ENCODE measurements at regions not wholly inside any gene's neighbourhood (a gene's known extent, or its start where the extent isn't known, plus 50 kb on each side); places are given as distances from the start of the nearest gene placed in this dataset.

DNA sequence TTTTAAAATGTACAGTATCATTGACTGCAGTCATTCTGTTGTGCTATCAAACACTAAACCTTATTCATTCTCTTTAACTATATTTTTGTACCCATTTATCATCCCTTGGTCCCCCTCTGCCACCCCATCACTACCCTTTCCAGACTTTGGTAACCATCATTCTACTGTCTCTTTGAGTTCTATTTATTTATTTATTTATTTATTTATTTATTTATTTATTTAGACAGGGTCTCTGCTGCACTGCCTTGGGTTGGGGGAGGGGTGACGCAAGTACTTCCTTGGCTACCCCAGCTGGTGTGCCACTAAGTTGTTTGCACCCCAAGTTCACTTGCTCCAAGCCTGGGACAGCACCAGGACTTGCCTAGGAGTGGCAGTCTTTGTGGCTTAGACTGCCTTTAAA lies 427.8 kb upstream of the NOVA1 start:
- ChIA-PET POLR2A (no interaction called here), CTCF (no interaction called here)
- TF ChIP-seq, protein P1, sequence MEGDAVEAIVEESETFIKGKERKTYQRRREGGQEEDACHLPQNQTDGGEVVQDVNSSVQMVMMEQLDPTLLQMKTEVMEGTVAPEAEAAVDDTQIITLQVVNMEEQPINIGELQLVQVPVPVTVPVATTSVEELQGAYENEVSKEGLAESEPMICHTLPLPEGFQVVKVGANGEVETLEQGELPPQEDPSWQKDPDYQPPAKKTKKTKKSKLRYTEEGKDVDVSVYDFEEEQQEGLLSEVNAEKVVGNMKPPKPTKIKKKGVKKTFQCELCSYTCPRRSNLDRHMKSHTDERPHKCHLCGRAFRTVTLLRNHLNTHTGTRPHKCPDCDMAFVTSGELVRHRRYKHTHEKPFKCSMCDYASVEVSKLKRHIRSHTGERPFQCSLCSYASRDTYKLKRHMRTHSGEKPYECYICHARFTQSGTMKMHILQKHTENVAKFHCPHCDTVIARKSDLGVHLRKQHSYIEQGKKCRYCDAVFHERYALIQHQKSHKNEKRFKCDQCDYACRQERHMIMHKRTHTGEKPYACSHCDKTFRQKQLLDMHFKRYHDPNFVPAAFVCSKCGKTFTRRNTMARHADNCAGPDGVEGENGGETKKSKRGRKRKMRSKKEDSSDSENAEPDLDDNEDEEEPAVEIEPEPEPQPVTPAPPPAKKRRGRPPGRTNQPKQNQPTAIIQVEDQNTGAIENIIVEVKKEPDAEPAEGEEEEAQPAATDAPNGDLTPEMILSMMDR (IDR thresholded peaks at IDR 0.05; ENCODE audit: low read depth, low read length) = no peak
- H3K27me3 ChIP-seq (ENCODE audit: control insufficient read depth, insufficient read depth, low read length) = no peaks in the 10 kb centered on the region
- H3K9me3 ChIP-seq (ENCODE audit: control insufficient read depth, insufficient read depth, low read length) = peaks cover 9% of the 10 kb centered on the region
- DNase-seq (ENCODE audit: low read depth, low spot score) = no peak
- H3K27ac ChIP-seq (ENCODE audit: low read depth, low read length) = no peak overlapping the region
- H3K4me3 ChIP-seq (ENCODE audit: low read depth, low read length) = no peak overlapping the region

DNA sequence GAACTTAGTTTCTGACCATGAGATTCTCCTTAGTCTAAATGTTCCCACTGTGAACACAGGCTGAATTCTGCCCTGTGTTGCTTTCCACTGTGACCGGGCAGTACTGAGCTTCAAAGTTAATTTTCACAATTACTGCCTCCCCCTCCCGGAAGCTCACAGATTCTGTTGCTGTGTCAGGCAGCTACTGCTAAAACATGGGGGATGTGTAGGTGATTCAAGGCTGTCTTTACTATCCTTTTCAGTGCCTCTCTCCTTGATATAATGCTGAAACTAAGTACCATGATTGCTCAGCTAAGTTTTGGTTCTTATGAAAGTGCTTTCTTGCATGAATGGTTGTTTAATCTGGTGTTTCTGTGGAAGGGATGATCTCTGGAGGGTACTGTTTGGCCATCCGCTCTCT lies 428.3 kb upstream of the NOVA1 start:
- ChIA-PET CTCF (no interaction called here), POLR2A (no interaction called here)
- TF ChIP-seq, protein P1 (IDR thresholded peaks at IDR 0.05; ENCODE audit: low read depth, low read length) = no peak
- H3K4me3 ChIP-seq (ENCODE audit: low read depth, low read length) = no peak overlapping the region
- DNase-seq (ENCODE audit: low read depth, low spot score) = no peak
- H3K9me3 ChIP-seq (ENCODE audit: control insufficient read depth, insufficient read depth, low read length) = peaks cover 8% of the 10 kb centered on the region
- H3K27me3 ChIP-seq (ENCODE audit: control insufficient read depth, insufficient read depth, low read length) = no peaks in the 10 kb centered on the region
- no peak overlapping the region for H3K27ac ChIP-seq (ENCODE audit: low read depth, low read length)

DNA sequence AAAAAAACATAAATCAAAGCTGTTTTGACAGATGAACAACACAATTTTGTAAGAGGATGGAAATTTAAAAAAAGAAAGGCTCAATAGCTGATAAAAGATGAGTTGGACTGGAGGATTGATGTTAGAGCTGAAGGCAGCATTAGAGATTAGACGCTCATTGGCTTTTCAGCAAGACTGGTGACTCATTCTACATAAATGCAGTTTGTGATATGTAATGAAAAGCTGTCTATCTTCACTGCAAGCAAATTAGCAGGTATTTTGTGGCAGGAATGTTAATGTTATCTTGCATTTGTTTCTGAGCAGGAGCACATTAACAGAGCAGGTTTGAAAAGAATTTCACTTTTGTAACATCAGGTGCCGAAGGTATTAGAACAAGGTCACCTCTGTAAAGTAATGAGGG lies 442.7 kb upstream of the NOVA1 start:
- DNase-seq (ENCODE audit: low read depth, low spot score) = no peak
- H3K4me3 ChIP-seq (ENCODE audit: low read depth, low read length) = no peak overlapping the region
- peaks cover 2% of the 10 kb centered on the region; the same call in 1 of the 2 replicates for H3K9me3 ChIP-seq (ENCODE audit: control insufficient read depth, insufficient read depth, low read length)
- TF ChIP-seq, protein P1 (IDR thresholded peaks at IDR 0.05; ENCODE audit: low read depth, low read length) = no peak
- no peaks in the 10 kb centered on the region for H3K27me3 ChIP-seq (ENCODE audit: control insufficient read depth, insufficient read depth, low read length)
- no peak overlapping the region for H3K27ac ChIP-seq (ENCODE audit: low read depth, low read length)
- ChIA-PET POLR2A (no interaction called here), CTCF (no interaction called here)

DNA sequence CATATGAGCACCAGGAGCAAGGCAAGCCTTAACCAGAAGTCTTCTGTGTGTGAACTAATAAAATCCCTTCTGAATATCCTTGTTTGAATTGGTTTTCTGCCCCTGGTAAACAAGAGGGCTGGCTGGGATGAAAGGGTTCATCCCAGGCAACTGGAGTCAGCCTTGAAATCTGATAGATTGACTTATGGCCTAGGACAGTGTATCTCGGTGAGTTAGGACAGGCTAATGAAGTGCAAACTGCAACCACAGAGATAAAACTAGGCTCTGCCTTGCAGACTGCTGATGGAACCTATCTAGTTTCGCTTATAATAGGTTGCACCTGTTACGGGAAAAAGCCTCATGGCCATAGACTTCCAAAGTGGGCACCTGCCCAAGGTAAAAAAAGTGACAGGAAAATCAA lies 451.9 kb upstream of the NOVA1 start:
- Histone ChIP-seq H3K9me3 (ENCODE audit: control insufficient read depth, insufficient read depth, low read length) (no peaks in the 10 kb centered on the region), H3K4me3 (ENCODE audit: low read depth, low read length) (no peak overlapping the region), H3K27me3 (ENCODE audit: control insufficient read depth, insufficient read depth, low read length) (no peaks in the 10 kb centered on the region), H3K27ac (ENCODE audit: low read depth, low read length) (no peak overlapping the region)
- CTCF ChIA-PET = no interaction called here
- POLR2A ChIA-PET = no interaction called here
- DNase-seq (ENCODE audit: low read depth, low spot score) = no peak
- TF ChIP-seq, protein P1 (IDR thresholded peaks at IDR 0.05; ENCODE audit: low read depth, low read length) = no peak

DNA sequence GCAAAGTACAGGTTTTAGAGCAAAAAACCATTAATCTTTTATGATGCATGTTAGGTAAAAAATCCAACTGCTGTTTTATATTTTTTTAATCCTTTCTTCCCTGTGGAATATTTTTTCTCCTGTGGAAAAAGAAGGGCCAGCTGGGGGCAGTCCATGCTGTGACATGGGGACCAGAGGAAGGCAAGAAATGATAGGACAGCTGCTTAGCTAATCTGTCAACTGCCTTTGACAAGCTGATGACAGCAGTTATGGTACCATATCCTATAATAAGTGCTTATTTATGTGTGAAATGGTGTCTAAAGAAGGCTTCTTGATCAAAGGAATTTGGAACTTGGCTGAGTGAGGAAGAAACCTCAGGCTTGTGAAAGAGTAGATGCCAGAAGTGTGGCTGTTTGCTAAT lies 452.4 kb upstream of the NOVA1 start:
- H3K4me3 ChIP-seq (ENCODE audit: low read depth, low read length) = no peak overlapping the region
- POLR2A ChIA-PET = no interaction called here
- CTCF ChIA-PET = no interaction called here

More for the DNA sequence above, 452.4 kb upstream of the NOVA1 start:
- no peaks in the 10 kb centered on the region for H3K27me3 ChIP-seq (ENCODE audit: control insufficient read depth, insufficient read depth, low read length)
- TF ChIP-seq, protein P1 (IDR thresholded peaks at IDR 0.05; ENCODE audit: low read depth, low read length) = no peak
- H3K9me3 ChIP-seq (ENCODE audit: control insufficient read depth, insufficient read depth, low read length) = no peaks in the 10 kb centered on the region
- no peak overlapping the region for H3K27ac ChIP-seq (ENCODE audit: low read depth, low read length)
- DNase-seq (ENCODE audit: low read depth, low spot score) = no peak
